GM12878 (cell line): ENCODE measurements at regions not wholly inside any gene's neighbourhood (a gene's known extent, or its start where the extent isn't known, plus 50 kb on each side); places are given as distances from the start of the nearest gene placed in this dataset.

Source experiments
- BRCA1 ChIP-seq: IDR thresholded peaks from 2 replicates; pipeline ENCODE4 v1.6.1; 2011; ENCODE audit warnings: low read depth, low read length, improper control_type of control experiment
- CHD1 ChIP-seq: IDR thresholded peaks from 2 replicates; pipeline ENCODE4 v1.6.1; 2012; ENCODE audit warnings: low read depth, low read length, improper control_type of control experiment
- CTCF ChIP-seq, 3 experiments: IDR thresholded peaks in 2 of 3; conservative IDR thresholded peaks in 1 of 3; 2 replicates each; pipeline ENCODE4 v1.5.1; 2011; ENCODE audit warnings: low read depth in 3 of 3, low read length in 3 of 3, mild to moderate bottlenecking in 3 of 3, control low read depth in 2 of 3, moderate library complexity in 2 of 3, inconsistent platforms in 1 of 3, mixed read lengths in 1 of 3; ENCODE audit not compliant: control insufficient read depth in 2 of 3, insufficient read depth in 1 of 3; ENCODE audit errors: extremely low read depth in 1 of 3
- HCFC1 ChIP-seq: fragments of 150-350 bp; IDR thresholded peaks from 2 replicates; pipeline ENCODE4 v1.6.1; 2014; ENCODE audit warnings: low read length
- POLR2A ChIP-seq: IDR thresholded peaks from 2 replicates; pipeline ENCODE4 v1.6.1; 2011; ENCODE audit warnings: low read depth, mild to moderate bottlenecking, low read length
- RAD21 ChIP-seq: IDR thresholded peaks from 2 replicates; pipeline ENCODE4 v1.6.1; 2011; ENCODE audit warnings: mild to moderate bottlenecking, low read depth, low read length, moderate library complexity; ENCODE audit not compliant: insufficient read depth
- RCOR1 ChIP-seq: conservative IDR thresholded peaks from 2 replicates; pipeline ENCODE4 v1.6.1; 2012; ENCODE audit warnings: low read depth, low read length, improper control_type of control experiment
- TARDBP ChIP-seq: IDR thresholded peaks from 2 replicates; pipeline ENCODE4 v1.6.1; 2016; ENCODE audit warnings: borderline replicate concordance
- TCF12 ChIP-seq: IDR thresholded peaks from 2 replicates; pipeline ENCODE4 v1.6.1; 2011; ENCODE audit warnings: low read depth, mild to moderate bottlenecking, low read length
- TCF3 ChIP-seq: IDR thresholded peaks from 2 replicates; pipeline ENCODE4 v1.6.1; 2012; ENCODE audit warnings: low read depth, mild to moderate bottlenecking, low read length, borderline replicate concordance; ENCODE audit not compliant: insufficient read depth
- USF1 ChIP-seq: IDR thresholded peaks from 2 replicates; pipeline ENCODE4 v1.6.1; 2011; ENCODE audit warnings: borderline replicate concordance, low read depth, mild to moderate bottlenecking, moderate library complexity, mixed read lengths, low read length; ENCODE audit not compliant: insufficient read depth; ENCODE audit errors: extremely low read length
- ZNF592 ChIP-seq: fragments of 450-650 bp; IDR thresholded peaks from 2 replicates; pipeline ENCODE4 v1.6.1; 2017; ENCODE audit warnings: mild to moderate bottlenecking, moderate library complexity

- TF ChIP-seq USF1 = no peak
- no peak for TF ChIP-seq TARDBP
- TF ChIP-seq BRCA1 = no peak
- TF ChIP-seq CTCF (IDR thresholded peaks at IDR 0.05 in 2 of 3, conservative IDR thresholded peaks at IDR 0.05 in 1 of 3; ENCODE audit: control insufficient read depth in 2 of 3, extremely low read depth in 1 of 3, insufficient read depth in 1 of 3, low read depth in 3 of 3, low read length in 3 of 3) = no peak
- TF ChIP-seq RAD21 = no peak
- TF ChIP-seq HCFC1 = no peak
- TF ChIP-seq TCF3 = no peak
- TF ChIP-seq ZNF592 = no peak
- no peak for TF ChIP-seq CHD1
- TF ChIP-seq TCF12 = no peak
- no peak for TF ChIP-seq POLR2A
- TF ChIP-seq RCOR1 = no peak
Observed at GRCh38 chr16:5906351-5906750, 808.8 kb upstream of the EEF2KMT start.
